OCI-LY7 (cell line): ENCODE measurements at regions not wholly inside any gene's neighbourhood (a gene's known extent, or its start where the extent isn't known, plus 50 kb on each side); places are given as distances from the start of the nearest gene placed in this dataset.

Experiments
- BruUV-seq: library from RNA; stranded (reverse); fragments of 400-500 nt; replicated peaks from 2 replicates; lab custom pipeline; 2021; lab: Mats Ljungman, UMichigan
- CTCF ChIA-PET: fragments of 300-600 bp; sonication (Branson Sonifier 250); formaldehyde crosslinking; loops from one replicate; lab custom pipeline; 2022; ENCODE audit warnings: antibody characterized with exemption; ENCODE audit not compliant: unreplicated experiment; lab: Charles Lee
- POLR2A ChIA-PET: fragments of 300-600 bp; sonication (Branson Sonifier 250); formaldehyde crosslinking; loops from one replicate; lab custom pipeline; 2022; ENCODE audit warnings: antibody characterized with exemption; lab: Charles Lee
- DNase-seq: peaks from one replicate; pipeline ENCODE4 v3.0.0-alpha.2; 2015; ENCODE audit warnings: low spot score
- H2AFZ ChIP-seq: fragments of 200-600 bp; sonication (generic), shearing (Covaris generic); 2 replicates; pipeline ENCODE4 v1.6.1; 2014; ENCODE audit warnings: mild to moderate bottlenecking, antibody characterized with exemption, low read length, moderate library complexity
- H3K27ac ChIP-seq: fragments of 200-600 bp; sonication (generic); 2 replicates; pipeline ENCODE4 v1.5.1; 2014; ENCODE audit warnings: mixed run types, low read depth, mild to moderate bottlenecking, moderate library complexity, low read length, inconsistent platforms; ENCODE audit not compliant: poor library complexity, severe bottlenecking
- H3K36me3 ChIP-seq: fragments of 200-600 bp; sonication (generic); 2 replicates; pipeline ENCODE4 v1.6.1; 2014; ENCODE audit warnings: mild to moderate bottlenecking, antibody characterized with exemption, low read length, moderate library complexity, mixed read lengths; ENCODE audit not compliant: insufficient read depth
- H3K4me1 ChIP-seq: fragments of 200-600 bp; sonication (generic); 2 replicates; pipeline ENCODE4 v1.5.1; 2014; ENCODE audit warnings: mild to moderate bottlenecking, low read length; ENCODE audit not compliant: insufficient read depth, poor library complexity, severe bottlenecking
- H3K4me2 ChIP-seq: fragments of 200-600 bp; sonication (generic); 2 replicates; pipeline ENCODE4 v1.6.1; 2014; ENCODE audit warnings: mild to moderate bottlenecking, low read length
- H3K4me3 ChIP-seq: fragments of 200-600 bp; sonication (generic); 2 replicates; pipeline ENCODE4 v1.5.1; 2014; ENCODE audit warnings: mild to moderate bottlenecking, low read depth, low read length; ENCODE audit not compliant: poor library complexity, severe bottlenecking
- H3K79me2 ChIP-seq: fragments of 200-600 bp; sonication (generic); 2 replicates; pipeline ENCODE4 v1.6.1; 2016; ENCODE audit warnings: low read depth, mild to moderate bottlenecking, low read length, moderate library complexity, mixed read lengths; ENCODE audit not compliant: insufficient read depth
- H3K9me2 ChIP-seq: fragments of 200-600 bp; sonication (generic); 2 replicates; pipeline ENCODE4 v1.6.1; 2016; ENCODE audit warnings: mild to moderate bottlenecking, low read length, mixed read lengths; ENCODE audit not compliant: insufficient read depth
- H3K9me3 ChIP-seq: fragments of 200-600 bp; sonication (generic); 2 replicates; pipeline ENCODE4 v1.6.1; 2014; ENCODE audit warnings: mild to moderate bottlenecking, mixed run types, low read length, mixed read lengths
- H4K20me1 ChIP-seq: fragments of 200-600 bp; sonication (generic); 2 replicates; pipeline ENCODE4 v1.6.1; 2014; ENCODE audit warnings: mild to moderate bottlenecking, antibody characterized with exemption, low read length, moderate library complexity, mixed read lengths; ENCODE audit not compliant: insufficient read depth
- CTCF ChIP-seq: fragments of 200-600 bp; sonication (generic); conservative IDR thresholded peaks from 2 replicates; pipeline ENCODE4 v1.5.1; 2014; ENCODE audit warnings: mild to moderate bottlenecking, antibody characterized with exemption, low read length, moderate library complexity, mixed read lengths
- EZH2phosphoT487 ChIP-seq: fragments of 200-600 bp; sonication (generic); IDR thresholded peaks from 2 replicates; pipeline ENCODE4 v1.6.1; 2018; ENCODE audit warnings: low read depth, borderline replicate concordance, mild to moderate bottlenecking, mixed run types, antibody characterized with exemption, low read length, moderate library complexity, mixed read lengths
- intact Hi-C: fragments of 100-400 bp; cut with micrococcal nuclease; formaldehyde crosslinking; loops from one replicate; pipeline ENCODE4 v1.10.0; 2022; ENCODE audit not compliant: unreplicated experiment

GRCh38 chr11:134819041-134819440 lies 407.0 kb upstream of the B3GAT1 start:
- Histone ChIP-seq H3K4me2 (no peak overlapping the region), H3K79me2 (no peaks in the 10 kb centered on the region), H2AFZ (no peak overlapping the region), H3K9me2 (no peaks in the 10 kb centered on the region), H3K9me3 (no peaks in the 10 kb centered on the region), H3K4me1 (no peaks in the 10 kb centered on the region), H3K4me3 (no peak overlapping the region), H3K36me3 (no peaks in the 10 kb centered on the region), H4K20me1 (no peaks in the 10 kb centered on the region), H3K27ac (no peak overlapping the region)
- DNase-seq = no peak
- BruUV-seq = no TSS peak
- ChIA-PET CTCF (no interaction called here), POLR2A (interaction anchor here (0.7 kb wide), 1 partner anchor 139 kb away, joined by 3 read pairs; no protein-coding TSS in a partner anchor)
- intact Hi-C loops = no loop called here
- TF ChIP-seq EZH2phosphoT487 = no peak
- TF ChIP-seq CTCF = no peak

GRCh38 chr11:134818516-134818915 lies 406.5 kb upstream of the B3GAT1 start:
- no peak overlapping the region for H2AFZ ChIP-seq
- BruUV-seq = no TSS peak
- POLR2A ChIA-PET = no interaction called here
- no peak overlapping the region for H3K4me3 ChIP-seq
- no peak for DNase-seq
- intact Hi-C loops = no loop called here
- H3K4me1 ChIP-seq = no peaks in the 10 kb centered on the region
- H4K20me1 ChIP-seq = no peaks in the 10 kb centered on the region
- TF ChIP-seq CTCF (no peak), EZH2phosphoT487 (no peak)
- H3K27ac ChIP-seq = no peak overlapping the region
- no peaks in the 10 kb centered on the region for H3K36me3 ChIP-seq
- no peaks in the 10 kb centered on the region for H3K9me2 ChIP-seq
- no peak overlapping the region for H3K4me2 ChIP-seq
- CTCF ChIA-PET = no interaction called here
- H3K9me3 ChIP-seq = no peaks in the 10 kb centered on the region
- no peaks in the 10 kb centered on the region for H3K79me2 ChIP-seq

GRCh38 chr11:134815404-134815803 lies 403.4 kb upstream of the B3GAT1 start:
- no peak overlapping the region for H2AFZ ChIP-seq
- TF ChIP-seq EZH2phosphoT487 (no peak), CTCF (no peak)
- ChIA-PET CTCF (no interaction called here), POLR2A (no interaction called here)
- H3K79me2 ChIP-seq = no peaks in the 10 kb centered on the region
- H3K4me1 ChIP-seq = no peaks in the 10 kb centered on the region
- no peak overlapping the region for H3K4me2 ChIP-seq
- H3K9me2 ChIP-seq = no peaks in the 10 kb centered on the region
- BruUV-seq = no TSS peak
- H3K36me3 ChIP-seq = no peaks in the 10 kb centered on the region
- DNase-seq = no peak
- no peak overlapping the region for H3K27ac ChIP-seq
- no peak overlapping the region for H3K4me3 ChIP-seq
- H4K20me1 ChIP-seq = no peaks in the 10 kb centered on the region
- H3K9me3 ChIP-seq = no peaks in the 10 kb centered on the region
- intact Hi-C loops = no loop called here
